ENCODE measurements at regions not wholly inside any gene's neighbourhood (a gene's known extent, or its start where the extent isn't known, plus 50 kb on each side); places are given as distances from the start of the nearest gene placed in this dataset.

GRCh38 chr15:69780981-69781380 lies 316.7 kb downstream of the TLE3 start:
- no peak overlapping the region for H3K9ac ChIP-seq (ENCODE audit: low read depth in 1 of 2, low read length in 2 of 2)
- no peaks in the 10 kb centered on the region for H3K27me3 ChIP-seq (ENCODE audit: control insufficient read depth in 2 of 2, insufficient read depth in 2 of 2, low read length in 2 of 2)
- no peaks in the 10 kb centered on the region for H3K9me3 ChIP-seq (ENCODE audit: control insufficient read depth in 2 of 2, low read length in 2 of 2)
- no peaks in the 10 kb centered on the region for H3K4me1 ChIP-seq (ENCODE audit: control insufficient read depth in 2 of 2, insufficient read depth in 2 of 2, low read length in 2 of 2)
- H3K27ac ChIP-seq (ENCODE audit: low read depth in 2 of 2, low read length in 2 of 2) = no peak overlapping the region
- H3K36me3 ChIP-seq (ENCODE audit: control insufficient read depth in 2 of 2, insufficient read depth in 2 of 2, low read length in 2 of 2) = no peaks in the 10 kb centered on the region
- no peak overlapping the region for H3K4me3 ChIP-seq (ENCODE audit: low read length in 2 of 2)

DNA sequence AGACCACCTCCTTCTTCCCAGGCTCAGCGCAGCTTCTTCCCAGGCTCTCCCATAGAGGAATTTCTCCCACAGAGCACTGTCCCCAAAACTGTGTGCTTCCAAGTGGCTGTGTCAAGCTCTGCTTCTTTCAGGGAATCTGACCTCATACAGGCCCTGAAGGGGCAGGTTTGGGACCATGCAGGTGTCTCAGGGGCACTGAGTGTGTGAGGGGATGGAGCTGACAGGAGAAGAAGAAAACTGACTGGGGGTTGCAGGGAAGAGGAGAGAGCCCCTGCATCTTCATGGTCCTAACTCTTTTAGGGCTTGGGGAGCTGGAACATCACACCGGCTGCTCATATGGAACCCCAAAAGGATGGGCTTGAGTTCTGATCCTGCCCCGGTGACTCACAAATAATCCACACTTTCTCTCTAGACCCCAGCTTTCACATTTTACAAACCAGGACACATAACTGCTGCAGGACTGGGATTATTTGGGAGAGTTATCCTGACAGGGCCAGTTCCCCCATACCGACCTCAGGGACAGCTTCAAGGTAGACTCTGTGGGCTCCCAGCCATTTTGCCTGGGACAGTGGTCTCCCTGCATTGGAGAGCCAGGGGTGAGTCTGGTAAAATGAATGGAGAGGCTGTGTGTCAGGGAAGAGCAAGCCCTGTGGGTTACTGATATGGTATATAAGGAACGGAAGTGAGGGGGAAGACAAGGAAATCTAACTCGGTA lies 316.1 kb downstream of the TLE3 start:
- no peaks in the 10 kb centered on the region for H3K36me3 ChIP-seq (ENCODE audit: control insufficient read depth in 2 of 2, insufficient read depth in 2 of 2, low read length in 2 of 2)
- no peaks in the 10 kb centered on the region for H3K27me3 ChIP-seq (ENCODE audit: control insufficient read depth in 2 of 2, insufficient read depth in 2 of 2, low read length in 2 of 2)
- no peak overlapping the region for H3K27ac ChIP-seq (ENCODE audit: low read depth in 2 of 2, low read length in 2 of 2)
- no peaks in the 10 kb centered on the region for H3K9me3 ChIP-seq (ENCODE audit: control insufficient read depth in 2 of 2, low read length in 2 of 2)
- H3K9ac ChIP-seq (ENCODE audit: low read depth in 1 of 2, low read length in 2 of 2) = no peak overlapping the region
- no peak overlapping the region for H3K4me3 ChIP-seq (ENCODE audit: low read length in 2 of 2)
- H3K4me1 ChIP-seq (ENCODE audit: control insufficient read depth in 2 of 2, insufficient read depth in 2 of 2, low read length in 2 of 2) = no peaks in the 10 kb centered on the region

GRCh38 chr15:69782139-69782658 lies 315.5 kb downstream of the TLE3 start:
- no peak overlapping the region for H3K9ac ChIP-seq (ENCODE audit: low read depth in 1 of 2, low read length in 2 of 2)
- H3K9me3 ChIP-seq (ENCODE audit: control insufficient read depth in 2 of 2, low read length in 2 of 2) = no peaks in the 10 kb centered on the region
- no peaks in the 10 kb centered on the region for H3K27me3 ChIP-seq (ENCODE audit: control insufficient read depth in 2 of 2, insufficient read depth in 2 of 2, low read length in 2 of 2)
- H3K27ac ChIP-seq (ENCODE audit: low read depth in 2 of 2, low read length in 2 of 2) = no peak overlapping the region
- H3K4me1 ChIP-seq (ENCODE audit: control insufficient read depth in 2 of 2, insufficient read depth in 2 of 2, low read length in 2 of 2) = no peaks in the 10 kb centered on the region
- H3K36me3 ChIP-seq (ENCODE audit: control insufficient read depth in 2 of 2, insufficient read depth in 2 of 2, low read length in 2 of 2) = no peaks in the 10 kb centered on the region
- H3K4me3 ChIP-seq (ENCODE audit: low read length in 2 of 2) = no peak overlapping the region

GRCh38 chr15:69782809-69783208 lies 314.9 kb downstream of the TLE3 start:
- peaks cover 0 to 2% of the 10 kb centered on the region in 2 donors for H3K27me3 ChIP-seq (ENCODE audit: control insufficient read depth in 2 of 2, insufficient read depth in 2 of 2, low read length in 2 of 2)
- no peaks in the 10 kb centered on the region for H3K36me3 ChIP-seq (ENCODE audit: control insufficient read depth in 2 of 2, insufficient read depth in 2 of 2, low read length in 2 of 2)
- no peaks in the 10 kb centered on the region for H3K4me1 ChIP-seq (ENCODE audit: control insufficient read depth in 2 of 2, insufficient read depth in 2 of 2, low read length in 2 of 2)
- H3K9ac ChIP-seq (ENCODE audit: low read depth in 1 of 2, low read length in 2 of 2) = no peak overlapping the region
- no peak overlapping the region for H3K27ac ChIP-seq (ENCODE audit: low read depth in 2 of 2, low read length in 2 of 2)
- H3K4me3 ChIP-seq (ENCODE audit: low read length in 2 of 2) = no peak overlapping the region
- no peaks in the 10 kb centered on the region for H3K9me3 ChIP-seq (ENCODE audit: control insufficient read depth in 2 of 2, low read length in 2 of 2)

GRCh38 chr15:69783211-69783610 lies 314.5 kb downstream of the TLE3 start:
- Histone ChIP-seq H3K4me3 (ENCODE audit: low read length in 2 of 2) (no peak overlapping the region), H3K27me3 (ENCODE audit: control insufficient read depth in 2 of 2, insufficient read depth in 2 of 2, low read length in 2 of 2) (peaks cover 0 to 2% of the 10 kb centered on the region in 2 donors), H3K27ac (ENCODE audit: low read depth in 2 of 2, low read length in 2 of 2) (no peak overlapping the region), H3K9ac (ENCODE audit: low read depth in 1 of 2, low read length in 2 of 2) (no peak overlapping the region), H3K4me1 (ENCODE audit: control insufficient read depth in 2 of 2, insufficient read depth in 2 of 2, low read length in 2 of 2) (no peaks in the 10 kb centered on the region), H3K36me3 (ENCODE audit: control insufficient read depth in 2 of 2, insufficient read depth in 2 of 2, low read length in 2 of 2) (no peaks in the 10 kb centered on the region), H3K9me3 (ENCODE audit: control insufficient read depth in 2 of 2, low read length in 2 of 2) (no peaks in the 10 kb centered on the region)

- Histone ChIP-seq H3K4me3 (ENCODE audit: low read length in 2 of 2) (no peak overlapping the region), H3K9ac (ENCODE audit: low read depth in 1 of 2, low read length in 2 of 2) (no peak overlapping the region), H3K27me3 (ENCODE audit: control insufficient read depth in 2 of 2, insufficient read depth in 2 of 2, low read length in 2 of 2) (peaks cover 0 to 2% of the 10 kb centered on the region in 2 donors), H3K4me1 (ENCODE audit: control insufficient read depth in 2 of 2, insufficient read depth in 2 of 2, low read length in 2 of 2) (no peaks in the 10 kb centered on the region), H3K27ac (ENCODE audit: low read depth in 2 of 2, low read length in 2 of 2) (no peak overlapping the region), H3K36me3 (ENCODE audit: control insufficient read depth in 2 of 2, insufficient read depth in 2 of 2, low read length in 2 of 2) (no peaks in the 10 kb centered on the region), H3K9me3 (ENCODE audit: control insufficient read depth in 2 of 2, low read length in 2 of 2) (no peaks in the 10 kb centered on the region)
These were observed 312.7 kb downstream of the TLE3 start for GRCh38 chr15:69784798-69785566.

DNA sequence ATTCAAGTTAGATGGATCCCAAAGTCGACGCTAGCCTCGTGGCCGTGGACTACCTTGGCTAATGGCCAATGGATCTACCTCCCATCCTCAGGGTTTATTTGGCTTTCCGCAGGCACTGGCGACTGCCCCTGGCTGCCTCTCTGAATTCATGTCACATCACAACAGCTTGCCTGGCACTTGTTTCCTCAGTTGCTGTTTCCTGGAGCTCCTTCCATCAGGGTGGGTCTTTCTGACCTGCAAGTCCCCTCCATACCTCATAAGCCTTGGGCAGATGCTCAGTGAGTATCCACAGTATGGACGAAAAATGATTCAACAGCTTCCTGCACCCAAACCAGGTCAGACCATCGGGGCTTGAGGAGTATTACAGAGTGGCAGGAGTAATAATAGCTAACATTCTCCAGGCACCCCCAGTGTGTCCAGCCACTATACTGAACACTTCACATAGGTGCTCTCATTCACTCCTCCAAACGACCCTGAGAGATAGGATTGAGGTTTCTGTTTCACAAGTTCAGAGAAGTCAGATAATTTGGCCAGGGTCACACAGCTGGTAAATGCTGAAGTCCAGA lies 311.5 kb downstream of the TLE3 start:
- Histone ChIP-seq H3K27me3 (ENCODE audit: control insufficient read depth in 2 of 2, insufficient read depth in 2 of 2, low read length in 2 of 2) (peaks cover 0 to 2% of the 10 kb centered on the region in 2 donors), H3K4me3 (ENCODE audit: low read length in 2 of 2) (no peak overlapping the region), H3K27ac (ENCODE audit: low read depth in 2 of 2, low read length in 2 of 2) (no peak overlapping the region), H3K9ac (ENCODE audit: low read depth in 1 of 2, low read length in 2 of 2) (no peak overlapping the region), H3K36me3 (ENCODE audit: control insufficient read depth in 2 of 2, insufficient read depth in 2 of 2, low read length in 2 of 2) (no peaks in the 10 kb centered on the region), H3K9me3 (ENCODE audit: control insufficient read depth in 2 of 2, low read length in 2 of 2) (peaks cover 0 to under 1% of the 10 kb centered on the region in 2 donors), H3K4me1 (ENCODE audit: control insufficient read depth in 2 of 2, insufficient read depth in 2 of 2, low read length in 2 of 2) (no peaks in the 10 kb centered on the region)

- Histone ChIP-seq H3K4me3 (ENCODE audit: low read length in 2 of 2) (no peak overlapping the region), H3K36me3 (ENCODE audit: control insufficient read depth in 2 of 2, insufficient read depth in 2 of 2, low read length in 2 of 2) (no peaks in the 10 kb centered on the region), H3K9ac (ENCODE audit: low read depth in 1 of 2, low read length in 2 of 2) (no peak overlapping the region), H3K9me3 (ENCODE audit: control insufficient read depth in 2 of 2, low read length in 2 of 2) (peaks cover 0 to 2% of the 10 kb centered on the region in 2 donors), H3K4me1 (ENCODE audit: control insufficient read depth in 2 of 2, insufficient read depth in 2 of 2, low read length in 2 of 2) (no peaks in the 10 kb centered on the region), H3K27me3 (ENCODE audit: control insufficient read depth in 2 of 2, insufficient read depth in 2 of 2, low read length in 2 of 2) (peaks cover 0 to 2% of the 10 kb centered on the region in 2 donors), H3K27ac (ENCODE audit: low read depth in 2 of 2, low read length in 2 of 2) (no peak overlapping the region)
These were observed 309.9 kb downstream of the TLE3 start for GRCh38 chr15:69787791-69788190.

- H3K9ac ChIP-seq (ENCODE audit: low read depth in 1 of 2, low read length in 2 of 2) = no peak overlapping the region
- H3K4me3 ChIP-seq (ENCODE audit: low read length in 2 of 2) = no peak overlapping the region
- H3K27me3 ChIP-seq (ENCODE audit: control insufficient read depth in 2 of 2, insufficient read depth in 2 of 2, low read length in 2 of 2) = peaks cover 2 to 3% of the 10 kb centered on the region in 2 donors
- H3K4me1 ChIP-seq (ENCODE audit: control insufficient read depth in 2 of 2, insufficient read depth in 2 of 2, low read length in 2 of 2) = no peaks in the 10 kb centered on the region
- peaks cover 0 to 2% of the 10 kb centered on the region in 2 donors for H3K9me3 ChIP-seq (ENCODE audit: control insufficient read depth in 2 of 2, low read length in 2 of 2)
- H3K36me3 ChIP-seq (ENCODE audit: control insufficient read depth in 2 of 2, insufficient read depth in 2 of 2, low read length in 2 of 2) = no peaks in the 10 kb centered on the region
- no peak overlapping the region for H3K27ac ChIP-seq (ENCODE audit: low read depth in 2 of 2, low read length in 2 of 2)
These were observed 307.9 kb downstream of the TLE3 start for GRCh38 chr15:69789648-69790393.

All from mucosa of rectum (tissue), 2 donors.